COLO668 (cell line): ENCODE measurements at regions not wholly inside any gene's neighbourhood (a gene's known extent, or its start where the extent isn't known, plus 50 kb on each side); places are given as distances from the start of the nearest gene placed in this dataset.

Source experiments
- DNase-seq: peaks from one replicate; lab custom pipeline; 2025; ENCODE audit not compliant: unreplicated experiment; lab: John Stamatoyannopoulos, UW

DNA sequence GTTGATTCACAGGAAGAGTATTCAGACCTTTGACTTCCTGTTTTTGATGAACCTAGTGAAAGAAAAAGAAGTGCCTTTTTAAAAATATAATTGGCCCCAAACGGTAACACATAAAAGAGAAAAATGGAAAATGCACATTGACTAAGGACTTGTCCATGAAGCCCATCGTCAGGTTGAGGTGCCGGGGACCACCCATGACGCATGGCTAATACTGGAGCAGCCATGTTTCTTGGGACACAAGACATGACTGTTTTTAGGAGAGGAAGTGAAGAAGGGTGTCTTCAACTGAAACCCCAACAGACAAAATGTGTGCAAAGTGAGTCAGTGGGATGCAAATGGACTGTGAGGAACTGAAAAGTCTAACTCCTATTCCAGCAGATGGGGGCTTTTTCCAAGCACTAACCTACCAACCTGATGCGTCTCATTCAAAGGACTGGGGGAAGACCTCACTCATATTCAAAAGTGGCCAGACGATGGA lies 459.4 kb downstream of the FOXO1 start:
- DNase-seq, result no peak

GRCh38 chr13:40208517-40208916 lies 457.9 kb downstream of the FOXO1 start:
- DNase-seq, result no peak

DNA sequence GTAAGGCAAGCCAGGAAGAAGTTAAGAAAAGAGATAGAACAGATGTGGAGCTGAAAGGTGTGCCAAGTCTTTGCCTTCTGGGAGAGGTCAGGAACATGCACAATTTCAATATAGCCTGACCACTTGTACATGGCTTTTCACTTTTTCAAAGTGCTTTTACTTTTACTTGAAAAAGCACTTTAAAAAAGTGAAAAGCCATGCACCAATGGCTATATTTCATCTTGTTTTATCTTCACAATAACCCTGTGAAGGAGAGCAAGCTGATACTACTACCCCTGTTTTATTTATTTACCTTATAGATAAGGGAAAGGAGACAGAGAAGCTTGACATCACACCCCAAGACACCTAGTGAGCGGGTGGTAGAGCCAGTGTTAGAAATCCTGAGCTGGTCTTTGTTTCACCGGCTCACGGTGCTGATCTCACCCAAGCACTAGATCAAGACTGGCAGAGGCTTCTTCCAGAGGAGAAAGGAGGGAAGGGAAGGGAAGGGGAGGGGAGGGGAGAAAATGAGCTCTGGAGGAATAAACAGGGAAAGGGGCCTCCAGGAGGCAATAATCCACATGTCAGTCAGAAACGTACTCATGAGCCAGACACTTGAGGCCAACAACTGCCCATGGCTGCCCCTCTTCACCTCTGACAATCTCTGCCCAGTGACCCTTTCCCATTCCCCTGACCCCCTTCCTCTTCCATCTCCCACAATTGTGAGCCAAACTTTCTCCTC lies 455.4 kb downstream of the FOXO1 start:
- DNase-seq, result no peak

GRCh38 chr13:40211586-40211968 lies 454.9 kb downstream of the FOXO1 start:
- DNase-seq, result no peak

- DNase-seq, result no peak
These were observed 452.7 kb downstream of the FOXO1 start for GRCh38 chr13:40213779-40214178.

GRCh38 chr13:40215311-40215710 lies 451.1 kb downstream of the FOXO1 start:
- no peak for DNase-seq

DNA sequence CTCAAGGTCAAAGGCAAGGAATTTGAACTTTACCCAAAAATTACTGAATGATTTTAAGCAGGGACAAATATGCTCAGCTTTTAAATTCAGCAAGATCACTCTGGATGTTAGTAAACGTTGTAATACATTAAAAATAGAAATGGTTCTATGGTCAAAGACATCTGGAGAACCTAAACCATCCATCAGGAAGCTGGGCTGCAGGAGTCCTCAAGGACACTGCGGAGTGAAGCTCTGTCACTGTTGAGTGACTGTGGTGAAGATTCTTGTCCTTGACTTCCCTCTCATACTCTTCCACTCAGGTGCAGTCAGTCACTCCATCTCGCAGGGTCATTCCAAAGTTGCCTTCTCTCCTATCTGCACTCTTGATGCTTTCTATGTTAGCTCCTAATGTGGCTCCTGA lies 450.7 kb downstream of the FOXO1 start:
- no peak for DNase-seq

DNA sequence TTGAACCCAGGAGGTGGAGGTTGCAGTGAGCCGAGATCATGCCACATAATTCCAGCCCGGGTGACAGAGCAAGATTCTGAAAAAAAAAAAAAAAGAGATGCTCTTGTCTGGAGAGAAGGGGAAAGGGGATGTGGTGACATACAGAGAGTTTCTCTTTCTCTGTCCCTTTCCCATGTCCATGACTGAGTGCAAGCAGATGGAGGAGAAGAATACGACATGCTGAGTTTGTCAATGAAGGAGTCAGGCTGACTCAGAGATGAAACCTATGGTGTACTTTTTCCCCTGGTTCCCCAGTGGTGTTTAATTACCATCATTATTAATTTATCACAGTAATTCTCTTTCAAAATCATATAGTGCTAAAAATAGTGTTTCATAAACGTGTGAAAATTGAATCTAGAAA lies 448.8 kb downstream of the FOXO1 start:
- DNase-seq, result no peak

DNA sequence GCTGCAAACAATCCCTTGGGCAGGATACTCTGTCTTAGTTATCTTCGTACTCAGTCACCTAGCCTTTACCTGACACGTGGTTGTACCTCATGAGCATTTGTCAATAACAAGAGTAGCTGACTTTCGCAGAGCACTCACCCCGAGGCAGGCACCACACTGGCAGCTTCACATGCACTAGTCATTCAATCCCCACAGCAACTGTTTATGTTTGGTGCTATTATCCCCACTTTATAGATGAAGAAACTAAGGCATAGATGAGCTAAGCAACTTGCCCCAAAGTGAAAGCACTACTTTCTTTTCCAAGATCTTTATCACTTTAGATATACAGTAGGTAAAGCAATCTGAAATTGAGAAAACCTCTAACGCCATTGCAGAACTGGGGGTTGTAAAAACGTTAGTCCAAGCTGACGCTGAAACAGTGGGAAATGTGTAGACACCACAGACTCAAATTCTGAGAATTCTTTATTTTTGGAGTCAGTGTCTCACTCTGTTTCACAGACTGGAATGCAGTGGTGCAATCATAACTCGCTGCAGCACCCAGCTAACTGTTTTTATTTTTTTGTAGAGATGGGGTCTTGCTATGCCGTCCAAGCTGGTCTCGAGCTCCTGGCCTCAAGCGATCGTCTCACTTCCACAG lies 446.0 kb downstream of the FOXO1 start:
- no peak for DNase-seq

- DNase-seq, result no peak
These were observed 445.3 kb downstream of the FOXO1 start for GRCh38 chr13:40221131-40221459.

GRCh38 chr13:40221460-40222201 lies 444.8 kb downstream of the FOXO1 start:
- no peak for DNase-seq

- no peak for DNase-seq
These were observed 442.9 kb downstream of the FOXO1 start for GRCh38 chr13:40223585-40223984.

DNA sequence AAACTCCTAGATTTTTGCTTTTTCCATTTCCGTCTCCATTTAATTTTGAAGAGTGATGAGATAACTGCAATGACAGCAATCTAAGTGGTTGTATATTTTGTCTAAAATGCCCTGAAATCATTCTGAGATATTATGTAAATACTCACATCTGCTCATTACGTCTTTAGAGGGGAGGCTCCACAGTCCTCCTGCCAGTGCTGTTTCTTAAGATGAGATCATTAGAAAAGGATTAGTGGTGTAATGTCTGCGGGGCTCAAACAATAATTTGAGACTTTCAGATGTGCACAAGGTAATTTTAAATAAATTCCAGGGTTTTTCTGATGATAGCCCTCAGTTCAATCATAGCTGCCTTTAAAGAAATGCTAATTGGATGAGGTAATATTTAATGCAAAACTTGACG lies 437.9 kb downstream of the FOXO1 start:
- no peak for DNase-seq

- no peak for DNase-seq
These were observed 437.5 kb downstream of the FOXO1 start for GRCh38 chr13:40228990-40229389.

GRCh38 chr13:40230833-40231266 lies 435.6 kb downstream of the FOXO1 start:
- no peak for DNase-seq

DNA sequence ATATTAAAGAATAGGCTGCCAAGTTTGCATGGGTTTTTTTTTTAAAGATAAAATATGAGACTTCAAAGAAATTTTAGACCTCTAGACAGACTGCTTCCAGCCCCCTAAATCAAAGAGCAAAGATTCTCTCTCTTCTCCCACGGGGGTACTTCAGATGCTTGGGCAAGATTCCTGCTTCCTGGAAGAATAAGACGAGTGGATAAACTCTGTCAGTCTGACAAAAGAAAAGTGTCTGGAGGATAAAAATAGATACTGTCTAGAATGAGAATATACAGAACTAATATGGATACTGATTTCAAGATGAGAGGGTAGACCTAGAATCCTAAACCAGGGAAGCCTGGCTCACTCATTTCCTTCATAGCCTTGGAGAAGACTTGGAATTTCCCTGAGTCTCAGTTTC lies 435.1 kb downstream of the FOXO1 start:
- DNase-seq, result no peak

GRCh38 chr13:40231751-40232150 lies 434.7 kb downstream of the FOXO1 start:
- DNase-seq, result no peak

- no peak for DNase-seq
These were observed 434.0 kb downstream of the FOXO1 start for GRCh38 chr13:40232311-40233040.

DNA sequence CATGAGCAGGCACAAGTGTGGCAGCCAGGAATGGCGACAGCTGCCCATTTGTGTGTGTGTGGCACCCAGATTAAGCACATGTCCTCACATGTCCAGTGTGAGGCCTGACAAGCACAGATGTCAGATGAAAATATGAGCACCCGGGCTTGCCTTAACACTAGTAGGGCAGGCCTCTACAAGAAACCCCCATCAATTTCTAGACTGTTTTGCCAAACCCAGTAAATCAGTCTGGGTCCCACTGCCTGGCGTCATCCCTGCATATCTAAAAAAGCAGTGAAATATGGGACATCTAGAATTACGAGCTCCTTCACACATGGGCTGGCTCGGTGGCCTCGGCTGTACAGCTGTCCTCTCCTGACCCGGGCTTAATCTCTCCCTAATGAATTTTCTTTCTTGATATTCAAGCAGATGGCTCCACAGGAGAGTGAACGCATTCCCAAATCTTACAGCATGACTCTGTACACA lies 432.7 kb downstream of the FOXO1 start:
- peak; percentile 53 for DNase-seq

DNA sequence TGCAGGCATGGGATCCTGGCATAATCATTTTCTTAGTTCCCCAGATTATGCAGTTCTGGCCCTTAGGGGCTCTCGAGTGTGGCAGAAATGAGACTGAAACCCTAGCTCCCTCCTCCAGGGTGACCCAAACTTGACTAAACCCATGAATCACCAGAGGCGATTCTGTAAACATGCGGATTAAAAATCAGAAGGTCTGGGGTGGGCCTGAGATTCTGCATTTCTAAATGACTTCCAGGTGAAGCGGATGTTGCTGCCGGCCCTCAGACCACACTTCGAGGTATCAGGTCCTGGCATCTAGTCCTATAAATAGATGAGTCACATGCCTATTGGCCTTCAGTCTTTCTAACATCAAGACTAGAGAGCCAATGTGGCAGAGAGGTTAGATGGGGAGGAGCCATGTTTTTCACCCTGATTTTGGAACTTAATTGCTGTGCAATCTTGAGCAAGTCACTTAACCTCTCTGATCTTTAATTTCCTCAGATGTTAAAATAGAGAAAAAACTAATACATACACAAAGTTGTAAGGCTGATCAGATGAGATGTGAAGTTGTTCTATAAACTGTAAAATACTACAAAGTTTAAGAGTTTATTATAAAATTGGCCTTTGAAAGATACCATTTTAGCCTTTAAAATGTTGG lies 431.2 kb downstream of the FOXO1 start:
- no peak for DNase-seq
